Endometrium (tissue), 2 donors: ENCODE measurements at regions not wholly inside any gene's neighbourhood (a gene's known extent, or its start where the extent isn't known, plus 50 kb on each side); places are given as distances from the start of the nearest gene placed in this dataset.
A peak's percentile ranks its signal among the peaks of the same experiment; 100 is the strongest.
"Not testable (repeated sequence)": the region's sequence is repeated elsewhere in the genome, so short reads cannot be mapped to it uniquely, and the experiment has no call there.

Experiments used
- FAIRE-seq: peaks from 2 replicates; lab custom pipeline; 2012; peaks lifted over from hg19 to GRCh38; lab: Jason Lieb, UNC
- donor health status: control.
- donor health status: control.

DNA sequence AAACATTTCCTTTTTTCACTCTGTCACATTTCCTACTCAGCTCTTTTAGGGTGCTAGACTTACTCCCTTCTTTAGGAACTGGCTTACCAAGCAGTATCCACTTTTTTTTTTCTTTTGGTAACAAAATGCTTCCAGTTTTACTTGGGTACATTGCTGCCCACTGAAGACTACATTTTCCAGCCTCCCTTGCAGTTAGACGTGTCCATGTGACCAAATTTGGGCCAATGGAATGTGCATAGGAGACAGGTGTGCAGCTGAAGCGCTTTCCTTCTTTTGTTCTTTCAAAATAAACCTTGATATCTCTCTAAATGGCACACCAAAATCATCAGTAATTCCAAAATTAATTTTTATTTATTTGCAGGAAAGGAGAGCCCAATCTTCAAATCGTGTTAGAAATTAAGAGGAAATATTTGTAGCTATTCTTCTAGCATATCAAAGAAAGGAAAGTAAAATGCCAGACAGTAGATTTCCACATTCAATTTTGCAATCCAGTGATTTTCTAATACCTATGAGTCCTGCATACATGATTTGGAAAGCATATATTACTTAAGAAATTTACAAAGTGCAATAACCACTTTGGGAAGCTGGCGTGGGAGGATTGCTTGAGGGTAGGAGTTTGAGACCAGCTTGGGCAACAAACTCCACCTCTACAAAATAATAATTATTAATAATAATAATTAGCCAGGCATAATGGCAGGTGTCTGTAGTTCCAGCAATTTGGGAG, 422.0 kb upstream of the FRG2C start:
- no peak for FAIRE-seq

DNA sequence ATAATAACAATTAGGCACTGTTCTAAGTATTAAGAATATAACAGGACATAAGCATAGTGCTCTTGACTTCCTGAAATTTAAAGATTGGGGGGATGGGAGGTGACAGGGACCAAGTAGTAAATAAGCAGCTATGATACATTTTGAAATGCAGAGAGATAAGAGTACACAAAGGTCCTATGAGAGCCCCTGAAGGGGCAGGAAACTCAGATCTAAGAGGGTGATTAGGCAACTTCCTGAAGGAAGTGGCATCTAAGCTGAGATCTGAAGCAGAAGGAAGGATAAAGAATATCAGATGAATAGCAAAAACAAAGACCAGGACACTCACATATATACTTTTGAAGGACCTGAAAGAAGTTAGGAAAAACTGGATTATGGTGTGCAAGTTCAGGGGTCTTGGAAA, 415.2 kb upstream of the FRG2C start:
- FAIRE-seq, result no peak

DNA sequence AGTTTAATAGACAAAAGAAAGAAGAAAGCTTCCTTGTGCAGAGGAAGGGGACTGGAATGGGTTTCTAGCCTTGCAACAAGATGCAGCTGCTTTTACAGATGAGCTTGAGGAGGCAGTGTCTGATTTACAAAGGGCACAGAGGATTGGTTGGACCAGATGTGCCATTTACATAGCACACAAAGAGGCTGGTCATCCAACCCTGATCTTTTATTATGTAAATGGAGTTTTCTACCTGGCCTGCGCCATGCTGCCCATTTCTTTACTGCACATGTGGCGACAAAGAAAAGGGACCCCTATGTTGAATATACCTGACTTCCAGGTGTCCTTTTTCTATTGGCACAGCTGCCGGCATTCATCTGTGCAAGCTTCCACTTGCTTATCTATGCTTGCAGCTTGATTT, 409.4 kb upstream of the FRG2C start:
- FAIRE-seq, result no peak

DNA sequence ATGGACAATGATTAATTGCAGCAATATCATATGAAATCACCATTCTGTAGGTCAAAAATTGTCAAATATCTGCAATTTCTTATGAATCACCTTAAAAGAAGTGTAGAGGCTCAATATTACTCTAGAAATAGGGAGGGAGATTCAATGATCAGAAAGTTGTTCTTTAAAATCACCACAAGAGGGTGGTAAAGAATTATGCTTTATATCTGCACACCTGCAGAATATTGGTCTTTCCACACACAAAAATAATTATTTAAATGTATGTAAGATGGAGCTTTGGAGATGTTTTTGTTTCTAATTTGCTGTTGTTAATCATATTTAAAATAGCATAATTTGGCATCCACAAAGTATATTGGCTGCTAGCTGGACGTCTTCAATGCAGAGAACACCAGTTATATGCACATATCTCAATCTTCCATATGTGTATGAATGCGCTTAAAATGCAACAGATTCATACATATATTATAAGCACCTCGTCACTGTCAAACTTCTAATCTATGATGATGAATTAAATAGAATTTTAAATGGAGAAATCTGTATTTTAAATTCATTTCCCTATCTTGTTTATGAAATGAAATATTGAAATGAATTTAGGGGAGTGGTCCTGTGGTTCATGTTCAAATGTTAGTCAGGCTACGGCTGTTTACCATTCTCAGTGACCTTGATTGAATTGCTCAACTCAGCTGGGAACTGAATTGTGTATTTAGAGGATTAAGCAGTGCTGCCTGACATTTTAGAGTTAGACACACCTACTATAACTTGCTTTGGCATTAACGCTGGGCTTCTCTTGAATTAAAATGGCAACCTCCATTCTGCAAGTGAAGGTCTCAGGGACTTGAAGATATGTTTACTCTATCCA, 405.1 kb upstream of the FRG2C start:
- peak; percentile 89 for FAIRE-seq

DNA sequence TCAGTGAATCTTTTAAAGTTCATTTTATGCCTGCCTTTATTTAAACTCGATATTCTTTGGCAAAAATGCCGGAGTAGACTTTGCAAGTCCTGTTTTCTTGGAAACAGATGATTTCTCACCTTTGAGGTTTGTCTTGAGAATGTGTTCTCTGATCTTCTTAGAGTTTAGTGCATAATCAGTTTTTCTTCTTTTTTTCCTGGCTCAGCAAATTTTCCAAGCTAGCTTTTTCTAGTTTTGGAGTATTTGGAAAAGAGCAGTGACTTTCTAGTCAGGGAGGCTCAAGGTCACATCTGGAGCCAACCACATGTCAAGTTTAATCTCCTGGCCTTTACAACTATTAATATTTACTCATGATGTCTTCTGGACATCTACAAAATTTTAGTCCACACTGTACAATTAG, 403.2 kb upstream of the FRG2C start:
- FAIRE-seq, result peak; percentile 23

DNA sequence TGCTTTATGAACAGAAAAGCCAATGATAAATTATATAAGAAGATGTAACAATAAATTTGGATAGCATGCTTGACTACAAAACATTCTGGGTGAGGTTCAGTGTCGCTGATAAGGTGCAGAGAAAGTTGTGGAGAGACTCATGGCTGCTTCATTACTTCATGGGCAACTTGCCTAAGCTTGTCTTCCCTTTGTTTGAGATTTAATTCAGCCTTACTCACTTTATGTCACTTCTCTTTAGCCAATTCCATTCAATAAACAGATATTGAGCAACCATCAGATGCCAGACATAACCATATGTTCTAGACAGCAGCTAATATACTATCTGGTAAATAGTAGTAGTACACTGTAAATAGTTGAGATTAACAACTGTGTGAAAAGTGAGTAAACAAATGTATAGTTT, 401.5 kb upstream of the FRG2C start:
- FAIRE-seq, result no peak

DNA sequence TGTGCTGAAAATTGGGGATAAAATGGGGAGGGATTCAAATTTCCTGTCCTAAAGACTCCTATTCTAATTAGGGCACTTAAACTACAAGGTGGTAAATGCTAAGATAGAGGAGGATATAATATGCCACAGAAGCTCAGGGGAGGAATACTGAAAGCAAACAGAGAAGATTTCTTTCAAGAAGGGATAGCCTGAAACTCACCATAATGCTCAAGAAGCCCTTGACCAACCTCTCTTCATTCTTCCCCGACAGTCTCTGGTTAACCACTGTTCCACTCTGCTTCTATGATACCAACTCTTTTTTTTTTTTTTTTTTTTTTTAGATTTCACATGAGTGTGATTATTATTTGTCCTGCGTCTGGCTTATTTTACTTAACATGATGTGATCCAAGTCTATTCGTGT, 398.2 kb upstream of the FRG2C start:
- no peak for FAIRE-seq

DNA sequence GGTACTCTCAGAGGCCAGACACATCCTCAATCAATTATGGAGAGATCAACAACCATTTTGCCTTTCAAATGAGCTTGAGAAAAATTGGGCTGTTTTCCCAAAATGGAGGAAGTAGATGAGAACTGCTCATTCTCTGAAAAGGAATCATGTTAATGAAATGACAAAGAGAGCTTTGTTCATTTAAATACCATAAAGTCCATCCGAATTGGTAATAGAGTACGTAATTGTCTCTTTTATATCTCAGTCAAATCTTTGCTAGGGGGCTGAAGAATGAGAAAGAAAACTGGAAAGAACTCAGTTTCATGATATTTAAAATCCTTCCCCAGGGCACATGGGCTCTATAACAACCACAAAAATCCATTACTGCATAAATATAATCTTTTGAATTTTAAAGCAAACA, 395.6 kb upstream of the FRG2C start:
- not testable (repeated sequence) for FAIRE-seq

DNA sequence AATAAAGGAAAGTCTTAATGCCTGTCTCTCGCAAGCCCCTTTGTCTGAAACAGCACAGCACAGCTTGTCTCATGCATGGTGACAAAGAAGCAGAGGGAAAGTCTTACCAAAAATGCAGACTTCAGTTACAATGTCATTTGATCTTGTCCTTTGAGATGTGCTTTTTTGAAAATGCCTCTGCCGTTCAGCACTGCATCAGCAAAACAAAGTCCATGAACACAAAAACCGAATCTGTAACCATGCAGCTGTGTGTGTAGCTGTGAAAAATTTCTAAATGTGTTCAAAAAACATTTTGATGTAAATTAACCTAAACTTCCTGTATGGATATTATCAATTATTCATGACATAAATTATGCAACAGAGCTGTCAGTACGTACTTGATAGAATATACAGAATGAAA, 391.9 kb upstream of the FRG2C start:
- not testable (repeated sequence) for FAIRE-seq

DNA sequence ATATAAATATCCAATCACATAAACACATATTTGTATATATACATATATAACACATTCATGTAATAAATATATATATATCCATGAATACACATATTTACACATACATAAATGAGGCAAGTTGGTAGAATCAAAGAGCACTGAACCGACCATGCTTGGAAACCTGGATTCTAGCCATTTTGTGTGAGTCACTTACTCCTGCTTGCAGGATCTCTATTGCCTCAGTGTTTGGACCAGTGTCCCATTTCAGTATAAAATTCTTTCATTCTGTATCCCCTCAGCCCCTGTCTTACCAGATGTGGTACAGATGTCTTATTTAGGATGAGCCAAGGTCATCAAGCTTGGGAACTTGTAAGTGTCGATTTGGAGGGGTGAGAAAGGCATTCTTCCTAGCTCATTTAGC, 391.4 kb upstream of the FRG2C start:
- no peak for FAIRE-seq

DNA sequence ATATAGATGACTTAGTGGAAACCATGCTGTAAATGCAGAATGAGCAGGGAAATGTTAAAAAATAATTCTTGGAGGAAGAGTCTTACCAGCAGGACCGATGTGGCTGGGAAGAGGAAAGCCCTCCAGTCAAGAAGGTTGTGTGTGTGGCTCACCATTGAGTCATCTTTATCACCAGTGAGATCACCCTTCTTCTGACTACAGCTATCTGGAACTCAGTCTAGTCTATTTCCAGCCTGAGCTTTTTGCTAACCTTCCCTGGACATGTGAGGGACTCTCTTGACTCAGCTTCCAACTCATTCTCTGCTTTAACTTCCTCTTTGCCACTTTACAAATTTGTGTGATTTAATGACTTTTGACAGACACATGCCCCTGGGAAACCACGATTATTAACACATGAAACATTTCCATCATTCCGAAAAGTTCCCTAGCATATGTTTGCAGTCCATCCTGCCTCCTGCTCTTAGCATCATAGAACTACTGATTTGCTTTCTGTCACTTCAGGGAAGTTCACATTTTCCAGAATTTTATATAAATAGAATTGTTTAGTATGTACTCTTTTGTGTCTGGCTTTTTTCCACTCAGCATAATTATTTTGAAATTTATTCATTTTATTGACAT, 378.5 kb upstream of the FRG2C start:
- not testable (repeated sequence) for FAIRE-seq

DNA sequence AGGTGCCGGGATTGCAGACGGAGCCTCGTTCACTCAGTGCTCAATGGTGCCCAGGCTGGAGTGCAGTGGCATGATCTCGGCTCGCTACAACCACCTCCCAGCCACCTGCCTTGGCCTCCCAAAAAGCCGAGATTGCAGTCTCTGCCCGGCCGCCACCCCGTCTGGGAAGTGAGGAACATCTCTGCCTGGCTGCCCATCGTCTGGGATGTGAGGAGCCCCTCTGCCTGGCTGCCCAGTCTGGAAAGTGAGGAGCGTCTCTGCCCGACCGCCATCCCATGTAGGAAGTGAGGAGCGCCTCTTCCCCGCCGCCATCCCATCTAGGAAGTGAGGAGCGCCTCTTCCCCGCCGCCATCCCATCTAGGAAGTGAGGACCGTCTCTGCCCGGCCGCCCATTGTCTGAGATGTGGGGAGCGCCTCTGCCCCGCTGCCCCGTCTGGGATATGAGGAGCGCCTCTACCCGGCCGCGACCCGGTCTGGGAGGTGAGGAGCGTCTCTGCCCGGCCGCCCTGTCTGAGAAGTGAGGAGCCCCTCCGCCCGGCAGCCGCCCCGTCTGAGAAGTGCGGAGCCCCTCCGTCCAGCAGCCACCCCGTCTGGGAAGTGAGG, 375.1 kb upstream of the FRG2C start:
- FAIRE-seq, result not testable (repeated sequence)

DNA sequence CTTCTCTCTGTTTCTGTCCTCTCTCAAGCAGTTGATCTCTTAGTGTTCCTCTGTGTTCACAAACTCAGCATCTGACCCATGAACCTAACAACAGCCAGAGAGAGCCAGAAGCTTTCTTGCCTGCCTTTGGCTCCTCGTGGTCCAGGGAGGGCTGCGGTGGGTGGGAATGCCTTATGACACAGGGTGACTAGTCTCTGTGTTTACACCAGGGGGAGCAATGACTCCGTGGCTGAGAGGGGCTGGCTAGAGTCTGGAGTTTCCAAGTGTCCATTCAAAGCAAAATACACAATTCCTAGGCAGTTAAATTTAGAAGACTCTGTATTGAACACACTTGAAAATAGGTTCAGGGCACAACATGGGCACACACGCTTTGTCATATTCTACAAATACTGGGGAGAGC, 370.0 kb upstream of the FRG2C start:
- FAIRE-seq, result peak; percentile 48

DNA sequence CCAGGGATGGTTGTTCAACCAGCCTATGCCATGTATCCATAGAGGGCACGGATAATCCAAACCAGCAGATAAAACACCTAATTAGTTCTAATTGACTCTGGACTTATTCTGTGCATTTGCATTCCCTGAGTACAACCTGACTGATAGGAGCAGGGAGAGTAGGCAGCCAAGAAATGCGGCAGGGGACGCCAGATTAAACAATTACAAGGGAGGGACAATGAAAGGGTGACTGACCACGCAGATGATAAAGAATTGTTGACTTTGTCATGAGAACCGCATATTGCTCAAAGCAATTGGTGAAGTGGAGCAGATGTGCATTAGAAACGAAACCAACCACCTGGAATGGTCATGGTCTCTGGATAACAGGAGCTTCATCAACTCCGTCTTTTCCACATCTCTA, 369.1 kb upstream of the FRG2C start:
- FAIRE-seq, result no peak

DNA sequence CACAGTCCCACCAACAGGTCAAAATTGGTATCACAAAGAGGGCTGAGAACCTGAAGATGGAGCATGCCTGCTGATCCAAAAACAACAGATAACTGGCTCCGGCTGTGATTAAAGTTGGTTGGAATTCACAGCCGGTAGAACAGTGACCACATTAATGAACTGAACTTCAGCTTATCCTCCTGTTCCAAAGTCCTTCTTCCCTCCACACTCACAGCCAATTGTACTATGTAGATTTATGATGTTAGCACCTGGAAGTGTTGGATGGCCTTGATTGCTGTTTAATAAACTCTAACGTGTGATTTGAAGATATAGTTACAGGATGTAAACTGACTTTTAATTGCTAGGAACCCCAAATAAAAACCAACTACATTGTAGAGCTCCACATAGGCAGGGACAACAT, 367.3 kb upstream of the FRG2C start:
- no peak for FAIRE-seq

DNA sequence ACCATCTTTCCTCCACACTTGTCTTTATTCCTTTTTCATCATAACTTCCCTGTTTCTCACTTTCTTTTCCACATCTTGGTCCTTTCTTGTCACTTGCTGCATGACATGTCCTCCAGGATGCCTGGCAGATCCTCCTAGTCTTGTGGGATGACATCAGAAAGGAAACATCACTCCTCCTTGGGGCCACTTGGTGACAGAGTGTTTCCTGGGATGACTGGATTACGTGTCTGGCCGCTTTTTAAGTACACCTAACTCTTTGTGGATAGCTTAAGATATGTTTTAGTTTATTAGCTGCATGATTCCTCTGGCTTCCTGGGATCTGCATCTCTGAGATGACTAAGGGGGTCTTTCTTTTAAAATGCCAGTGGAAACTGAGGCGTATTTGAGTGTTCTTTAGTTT, 363.5 kb upstream of the FRG2C start:
- FAIRE-seq, result no peak

DNA sequence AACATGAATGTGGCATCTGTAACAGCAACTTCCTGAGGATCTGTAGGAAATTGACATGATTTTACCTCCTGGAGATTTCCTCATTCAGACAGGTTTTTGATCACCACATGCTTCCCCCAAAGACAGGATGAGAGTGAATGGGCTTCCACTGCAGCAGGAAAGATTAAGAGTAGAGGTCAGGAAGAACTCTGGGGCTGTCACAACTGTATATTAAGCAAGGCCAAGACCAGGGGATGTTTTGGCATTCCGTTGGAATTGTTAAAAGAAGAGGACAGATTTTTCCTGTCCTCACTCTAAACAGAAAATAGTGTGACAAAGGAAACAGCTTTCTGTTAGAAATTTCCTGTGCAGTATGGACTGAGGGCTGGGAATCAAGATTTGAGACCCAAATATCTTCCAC, 363.1 kb upstream of the FRG2C start:
- FAIRE-seq, result not testable (repeated sequence)

DNA sequence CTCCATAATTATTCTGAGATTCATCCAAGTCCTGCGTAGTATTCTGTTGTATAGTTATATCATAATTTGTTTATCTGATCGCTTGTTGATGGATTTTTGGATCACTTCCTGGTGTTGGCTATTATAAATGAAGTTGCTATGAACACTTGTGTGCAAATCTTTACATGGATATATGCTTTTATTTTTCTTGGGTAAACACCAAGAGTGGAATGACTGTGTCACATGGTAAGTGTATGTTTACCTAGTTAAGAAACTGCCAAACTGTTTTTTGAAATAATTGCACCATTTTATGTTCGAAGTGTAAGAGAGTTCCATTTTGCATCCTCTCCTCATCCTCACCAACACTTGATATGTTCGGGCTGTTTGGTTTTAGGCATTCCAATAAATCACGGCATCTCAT, 360.4 kb upstream of the FRG2C start:
- no peak for FAIRE-seq

DNA sequence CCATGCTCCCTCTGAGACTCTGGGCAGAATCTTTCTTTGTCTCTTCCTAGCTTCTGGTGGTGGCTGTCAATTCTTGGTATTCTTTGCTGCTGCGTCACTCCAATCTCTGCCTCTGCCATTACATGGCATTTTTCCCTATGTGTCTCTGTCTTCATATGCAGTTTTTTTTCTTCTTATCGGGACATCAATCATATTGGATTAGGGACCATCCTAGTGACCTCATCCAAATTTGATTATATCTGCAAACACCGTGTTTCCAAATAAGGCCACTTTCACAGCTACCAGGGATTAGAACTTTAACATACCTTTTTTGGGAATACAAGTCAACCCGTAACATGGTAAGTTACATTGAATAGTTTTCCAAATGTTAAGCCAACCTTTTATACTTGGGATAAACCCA, 358.2 kb upstream of the FRG2C start:
- FAIRE-seq, result no peak

DNA sequence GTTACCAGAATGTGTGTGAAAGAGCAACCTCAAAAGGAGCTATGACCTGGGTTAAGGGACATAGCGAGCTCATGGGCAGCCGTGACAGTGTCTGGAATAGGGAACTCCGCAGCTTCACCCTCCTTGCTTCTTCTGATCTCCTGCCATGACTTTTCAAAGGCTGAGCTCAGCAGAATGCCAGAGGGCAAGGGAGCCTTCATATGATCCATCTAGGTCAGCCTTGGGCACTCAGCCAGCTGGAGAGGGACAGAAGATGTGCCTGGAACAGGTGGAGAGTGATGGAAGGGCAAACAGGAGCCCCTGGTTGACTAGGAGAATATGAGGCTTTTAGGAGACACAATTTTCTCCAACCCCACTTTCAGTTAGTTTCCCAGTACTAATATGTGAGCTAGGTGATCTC, 352.8 kb upstream of the FRG2C start:
- not testable (repeated sequence) for FAIRE-seq

DNA sequence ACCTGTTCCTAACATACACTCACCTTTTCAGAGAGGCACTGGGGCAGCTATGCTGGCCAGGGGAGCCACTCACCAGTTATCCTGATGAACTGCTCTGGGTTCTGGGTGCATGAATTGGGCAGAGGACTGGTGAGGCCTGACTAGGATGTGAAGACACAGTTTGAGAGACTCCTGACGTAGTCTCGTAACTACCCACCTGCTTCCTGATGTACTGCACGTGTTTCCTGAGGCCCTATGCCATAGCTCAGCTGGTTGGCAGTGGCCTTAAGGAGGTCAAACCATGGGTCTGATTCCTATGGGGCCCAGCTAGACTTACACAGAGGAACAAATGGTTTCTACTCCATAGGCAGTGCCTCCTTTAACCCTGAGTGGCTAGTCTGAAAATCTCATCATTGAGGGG, 351.7 kb upstream of the FRG2C start:
- FAIRE-seq, result not testable (repeated sequence)

DNA sequence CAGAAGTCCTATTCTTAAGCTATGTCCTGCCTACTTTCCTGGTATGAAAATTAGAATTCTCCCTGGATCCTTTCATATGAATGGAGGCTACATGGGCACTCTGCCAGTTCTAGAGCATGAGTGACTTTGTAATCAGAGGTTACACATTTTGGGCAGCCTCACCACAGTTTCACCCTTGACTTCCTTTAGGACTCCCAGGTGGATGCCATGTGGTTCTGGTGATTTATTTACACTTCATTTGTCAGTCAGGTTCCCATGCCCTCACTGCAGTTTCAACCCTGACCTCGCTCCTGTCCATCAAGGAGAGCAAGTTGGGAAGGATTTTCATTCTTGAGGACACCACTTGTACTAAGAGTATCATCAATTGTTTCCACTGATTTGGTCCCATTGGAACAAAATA, 344.4 kb upstream of the FRG2C start:
- FAIRE-seq, result not testable (repeated sequence)

DNA sequence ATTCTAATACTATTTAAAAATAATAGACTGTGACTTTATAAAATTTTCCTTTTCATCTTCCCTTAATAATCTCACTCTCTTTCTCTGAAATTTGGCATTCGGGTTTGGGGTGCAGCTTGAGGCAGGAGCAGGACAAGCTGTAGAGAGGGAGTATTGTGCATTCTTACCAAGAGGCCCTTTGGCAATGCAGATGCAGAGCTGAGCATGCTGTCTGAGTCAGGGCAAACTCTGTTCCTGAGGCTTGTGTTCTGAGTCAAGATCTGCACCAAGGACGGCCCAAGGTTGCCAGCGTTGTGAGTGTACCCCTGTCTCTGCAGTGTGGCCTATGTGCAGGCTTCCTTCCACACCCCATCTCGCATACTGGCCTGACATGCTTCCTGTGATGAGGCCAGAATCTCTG, 343.8 kb upstream of the FRG2C start:
- no peak for FAIRE-seq
